ENCODE measurements at regions not wholly inside any gene's neighbourhood (a gene's known extent, or its start where the extent isn't known, plus 50 kb on each side); places are given as distances from the start of the nearest gene placed in this dataset.

- Histone ChIP-seq H3K56ac (ENCODE audit: extremely low read depth, insufficient read depth, low read length) (no peak overlapping the region), H3K9ac (ENCODE audit: low read depth, low read length) (no peak overlapping the region), H2AFZ (replicated peaks; ENCODE audit: low read length, poor library complexity) (no peak overlapping the region), H3K9me1 (ENCODE audit: insufficient read depth, low read length) (no peaks in the 10 kb centered on the region), H2AK9ac (replicated peaks; ENCODE audit: low read depth, low read length, poor library complexity) (no peak overlapping the region), H2AK5ac (ENCODE audit: low read depth, low read length) (no peak overlapping the region), H2BK20ac (ENCODE audit: low read depth, low read length) (no peak overlapping the region), H3K23ac (ENCODE audit: low read depth, low read length) (no peak overlapping the region), H3K4ac (ENCODE audit: low read depth, low read length) (no peak overlapping the region), H3K4me1 (ENCODE audit: control insufficient read depth, insufficient read depth, low read length) (no peaks in the 10 kb centered on the region), H3K27me3 (ENCODE audit: control insufficient read depth, insufficient read depth, low read length) (no peaks in the 10 kb centered on the region), H3K4me2 (ENCODE audit: low read depth, low read length) (no peak overlapping the region), H4K5ac (ENCODE audit: low read depth, low read length) (no peak overlapping the region), H3K14ac (replicated peaks; ENCODE audit: low read depth, low read length) (no peak overlapping the region), H3K4me3 (ENCODE audit: insufficient read depth, low read depth, low read length) (no peak overlapping the region), H4K20me1 (ENCODE audit: insufficient read depth, low read length) (no peaks in the 10 kb centered on the region), H3K9me3 (ENCODE audit: control insufficient read depth, insufficient read depth, low read length) (no peaks in the 10 kb centered on the region), H3K27ac (ENCODE audit: insufficient read depth, low read length) (no peak overlapping the region), H2BK15ac (ENCODE audit: low read depth, low read length) (no peak overlapping the region), H4K8ac (ENCODE audit: low read depth in 2 of 2, low read length in 2 of 2) (no peak overlapping the region), H3K79me1 (ENCODE audit: low read depth in 1 of 2, low read length in 2 of 2) (no peaks in the 10 kb centered on the region), H2BK120ac (ENCODE audit: low read depth, low read length) (no peak overlapping the region), H4K91ac (ENCODE audit: insufficient read depth, low read depth, low read length) (no peak overlapping the region), H3K36me3 (ENCODE audit: control insufficient read depth, insufficient read depth, low read length) (no peaks in the 10 kb centered on the region), H2BK5ac (ENCODE audit: low read depth, low read length, poor library complexity, severe bottlenecking) (no peak overlapping the region), H3K18ac (ENCODE audit: low read depth, low read length) (no peak overlapping the region)
- CTCF ChIA-PET, result no interaction called here
- BruUV-seq (replicated peaks), result no TSS peak
- in situ Hi-C loops (cut with MboI; ENCODE audit: low sequenced_read_pairs), result no loop called here
- TF ChIP-seq FOS (IDR thresholded peaks at IDR 0.05; ENCODE audit: low read depth, low read length) (no peak), NFE2L2 (IDR thresholded peaks at IDR 0.05; ENCODE audit: low read depth, low read length) (no peak), BHLHE40 (IDR thresholded peaks at IDR 0.05; ENCODE audit: low read depth, low read length) (no peak), RFX5 (IDR thresholded peaks at IDR 0.05; ENCODE audit: low read depth, low read length) (no peak), SMC3 (IDR thresholded peaks at IDR 0.05; ENCODE audit: low read depth, low read length) (no peak), RAD21 (IDR thresholded peaks at IDR 0.05; ENCODE audit: low read length) (no peak), CEBPB (IDR thresholded peaks at IDR 0.05; ENCODE audit: low read depth, low read length) (no peak), RCOR1 (IDR thresholded peaks at IDR 0.05; ENCODE audit: insufficient replicate concordance, low read length) (no peak), MAZ (IDR thresholded peaks at IDR 0.05; ENCODE audit: borderline replicate concordance, low read depth, low read length) (no peak), MXI1 (IDR thresholded peaks at IDR 0.05; ENCODE audit: borderline replicate concordance, low read depth, low read length) (no peak), MAFK (IDR thresholded peaks at IDR 0.05; ENCODE audit: low read depth, low read length) (no peak), POLR2A (IDR thresholded peaks at IDR 0.05; ENCODE audit: low read depth, low read length) (no peak), CHD1 (IDR thresholded peaks at IDR 0.05; ENCODE audit: low read depth, low read length) (no peak)
- TF ChIP-seq, protein P1, sequence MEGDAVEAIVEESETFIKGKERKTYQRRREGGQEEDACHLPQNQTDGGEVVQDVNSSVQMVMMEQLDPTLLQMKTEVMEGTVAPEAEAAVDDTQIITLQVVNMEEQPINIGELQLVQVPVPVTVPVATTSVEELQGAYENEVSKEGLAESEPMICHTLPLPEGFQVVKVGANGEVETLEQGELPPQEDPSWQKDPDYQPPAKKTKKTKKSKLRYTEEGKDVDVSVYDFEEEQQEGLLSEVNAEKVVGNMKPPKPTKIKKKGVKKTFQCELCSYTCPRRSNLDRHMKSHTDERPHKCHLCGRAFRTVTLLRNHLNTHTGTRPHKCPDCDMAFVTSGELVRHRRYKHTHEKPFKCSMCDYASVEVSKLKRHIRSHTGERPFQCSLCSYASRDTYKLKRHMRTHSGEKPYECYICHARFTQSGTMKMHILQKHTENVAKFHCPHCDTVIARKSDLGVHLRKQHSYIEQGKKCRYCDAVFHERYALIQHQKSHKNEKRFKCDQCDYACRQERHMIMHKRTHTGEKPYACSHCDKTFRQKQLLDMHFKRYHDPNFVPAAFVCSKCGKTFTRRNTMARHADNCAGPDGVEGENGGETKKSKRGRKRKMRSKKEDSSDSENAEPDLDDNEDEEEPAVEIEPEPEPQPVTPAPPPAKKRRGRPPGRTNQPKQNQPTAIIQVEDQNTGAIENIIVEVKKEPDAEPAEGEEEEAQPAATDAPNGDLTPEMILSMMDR (conservative IDR thresholded peaks at IDR 0.05; ENCODE audit: low read depth, low read length), result no peak
- TF ChIP-seq, protein P2, sequence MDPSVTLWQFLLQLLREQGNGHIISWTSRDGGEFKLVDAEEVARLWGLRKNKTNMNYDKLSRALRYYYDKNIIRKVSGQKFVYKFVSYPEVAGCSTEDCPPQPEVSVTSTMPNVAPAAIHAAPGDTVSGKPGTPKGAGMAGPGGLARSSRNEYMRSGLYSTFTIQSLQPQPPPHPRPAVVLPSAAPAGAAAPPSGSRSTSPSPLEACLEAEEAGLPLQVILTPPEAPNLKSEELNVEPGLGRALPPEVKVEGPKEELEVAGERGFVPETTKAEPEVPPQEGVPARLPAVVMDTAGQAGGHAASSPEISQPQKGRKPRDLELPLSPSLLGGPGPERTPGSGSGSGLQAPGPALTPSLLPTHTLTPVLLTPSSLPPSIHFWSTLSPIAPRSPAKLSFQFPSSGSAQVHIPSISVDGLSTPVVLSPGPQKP (IDR thresholded peaks at IDR 0.05; ENCODE audit: borderline replicate concordance, low read depth, low read length), result no peak
- TF ChIP-seq, protein P3, sequence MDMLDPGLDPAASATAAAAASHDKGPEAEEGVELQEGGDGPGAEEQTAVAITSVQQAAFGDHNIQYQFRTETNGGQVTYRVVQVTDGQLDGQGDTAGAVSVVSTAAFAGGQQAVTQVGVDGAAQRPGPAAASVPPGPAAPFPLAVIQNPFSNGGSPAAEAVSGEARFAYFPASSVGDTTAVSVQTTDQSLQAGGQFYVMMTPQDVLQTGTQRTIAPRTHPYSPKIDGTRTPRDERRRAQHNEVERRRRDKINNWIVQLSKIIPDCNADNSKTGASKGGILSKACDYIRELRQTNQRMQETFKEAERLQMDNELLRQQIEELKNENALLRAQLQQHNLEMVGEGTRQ (IDR thresholded peaks at IDR 0.05; ENCODE audit: low read depth, low read length), result no peak
- ATAC-seq (ENCODE audit: low read depth), result no peak
- intact Hi-C loops (cut with micrococcal nuclease), result no loop called here
- WGBS, 2 experiments (ENCODE audit: extremely low coverage in 2 of 2, insufficient read length in 1 of 2), result no CpG with 5 or more reads among the region's 4 CpGs
- DNase-seq, result no peak
- dilution Hi-C loops (cut with HindIII; ENCODE audit: low sequenced_read_pairs, unreplicated experiment), result no loop called here
- POLR2A ChIA-PET (ENCODE audit: unreplicated experiment), result interaction anchor here (0.6 kb wide), 1 partner anchor 197 kb away, joined by 5 read pairs; no protein-coding TSS in a partner anchor
These were observed 95.3 kb upstream of the PARP11 start for GRCh38 chr12:3968523-3968922.

Data from IMR-90 (cell line).